K562 (cell line): ENCODE measurements at regions not wholly inside any gene's neighbourhood (a gene's known extent, or its start where the extent isn't known, plus 50 kb on each side); places are given as distances from the start of the nearest gene placed in this dataset.

Experiments
- ATAC-seq: fragments of 200-7000 bp; cut with Tn5 transposase; 3 replicates; pipeline ENCODE4 v1.9.1; 2020; ENCODE audit warnings: moderate library complexity
- BruUV-seq: library from RNA; stranded (reverse); fragments of 400-500 nt; replicated peaks from 2 replicates; lab custom pipeline; 2021; lab: Mats Ljungman, UMichigan
- CTCF ChIA-PET: fragments of 300-600 bp; formaldehyde crosslinking; extraction: SDS; loops from one replicate; lab custom pipeline; 2021; ENCODE audit warnings: low intra/inter-chr PET ratio; lab: Yijun Ruan, JAX
- POLR2A ChIA-PET: fragments of 300-600, 350-650 bp; sonication (Branson Sonifier 250); formaldehyde crosslinking; extraction: SDS; loops from one replicate; lab custom pipeline; 2021; ENCODE audit warnings: antibody characterized with exemption, inconsistent platforms; lab: Yijun Ruan, JAX
- DNase-seq, 4 experiments: peaks; one replicate each; pipeline versions ENCODE4 v3.0.0 to v3.0.0-alpha.2; 2011 to 2018; ENCODE audit warnings: low spot score in 3 of 4, mixed read lengths in 3 of 4; ENCODE audit errors: extremely low read depth in 1 of 4
- FAIRE-seq: peaks from 2 replicates; lab custom pipeline; 2011; peaks lifted over from hg19 to GRCh38; lab: Jason Lieb, UNC
- H2AFZ ChIP-seq: 2 replicates; pipeline ENCODE4 v1.6.0; 2011; ENCODE audit warnings: low read depth, low read length, control low read depth, inconsistent platforms
- H3K27ac ChIP-seq: fragments of 200-600 bp; 3 replicates; pipeline ENCODE4 v1.8.0; 2011; ENCODE audit warnings: low read depth, mild to moderate bottlenecking, control low read depth, inconsistent platforms, low read length, moderate library complexity, mixed read lengths; ENCODE audit errors: extremely low read depth
- H3K27me3 ChIP-seq, 2 experiments: fragments of 300-600 bp in 1 of 2; 2 replicates in 1 of 2; 3 replicates in 1 of 2; pipeline versions ENCODE4 v1.6.0 to v1.8.0; 2011; ENCODE audit warnings: inconsistent platforms in 2 of 2, low read length in 2 of 2, mild to moderate bottlenecking in 1 of 2, mixed read lengths in 1 of 2, moderate library complexity in 1 of 2; ENCODE audit not compliant: control insufficient read depth in 2 of 2, insufficient read depth in 2 of 2
- H3K36me3 ChIP-seq: fragments of 300-600 bp; 3 replicates; pipeline ENCODE4 v1.8.0; 2011; ENCODE audit warnings: mild to moderate bottlenecking, low read length, inconsistent platforms; ENCODE audit not compliant: control insufficient read depth, insufficient read depth
- H3K4me1 ChIP-seq, 2 experiments: fragments of 200-600 bp in 1 of 2; replicated peaks in 1 of 2; 2 replicates in 1 of 2; 3 replicates in 1 of 2; pipeline versions ENCODE4 v1.5.1 to v1.8.0; 2011; ENCODE audit warnings: inconsistent platforms in 2 of 2, low read length in 2 of 2, mild to moderate bottlenecking in 1 of 2, mixed read lengths in 1 of 2, moderate library complexity in 1 of 2; ENCODE audit not compliant: control insufficient read depth in 2 of 2, insufficient read depth in 2 of 2
- H3K4me2 ChIP-seq: 2 replicates; pipeline ENCODE4 v1.6.1; 2011; ENCODE audit warnings: low read length, control low read depth, inconsistent platforms, mixed read lengths; ENCODE audit not compliant: insufficient read depth
- H3K4me3 ChIP-seq: fragments of 200-600 bp; sonication (generic), shearing (Covaris generic); 2 replicates; pipeline ENCODE4 v1.5.1; 2016; ENCODE audit warnings: control low read depth, inconsistent platforms
- H3K79me2 ChIP-seq: fragments of 200-600 bp; 3 replicates; pipeline ENCODE4 v1.8.0; 2011; ENCODE audit warnings: low read length, inconsistent platforms; ENCODE audit not compliant: control insufficient read depth, insufficient read depth
- H3K9ac ChIP-seq, 2 experiments: 2 replicates each; pipeline versions ENCODE4 v1.6.0 to v1.6.1; 2011; ENCODE audit warnings: low read depth in 2 of 2, low read length in 2 of 2, control low read depth in 1 of 2, inconsistent platforms in 1 of 2, mild to moderate bottlenecking in 1 of 2, mixed read lengths in 1 of 2; ENCODE audit not compliant: insufficient read depth in 1 of 2
- H3K9me1 ChIP-seq: one replicate; pipeline ENCODE4 v1.6.0; 2011; ENCODE audit warnings: inconsistent platforms, mild to moderate bottlenecking, low read length, moderate library complexity; ENCODE audit not compliant: control insufficient read depth, insufficient read depth
- H3K9me3 ChIP-seq: replicated peaks from 2 replicates; pipeline ENCODE4 v1.5.1; 2011; ENCODE audit warnings: low read depth, low read length, inconsistent platforms; ENCODE audit not compliant: control insufficient read depth, insufficient read depth
- H4K20me1 ChIP-seq: replicated peaks from 2 replicates; pipeline ENCODE4 v1.6.1; 2011; ENCODE audit warnings: low read length, inconsistent platforms, mixed read lengths; ENCODE audit not compliant: control insufficient read depth, insufficient read depth
- ELF1 ChIP-seq: fragments of 200-800 bp; sonication (Bioruptor generic); IDR thresholded peaks from 2 replicates; pipeline ENCODE4 v1.6.1; 2016; ENCODE audit warnings: missing genetic modification characterization, missing compliant biosample characterization
- MNT ChIP-seq, 2 experiments: fragments of 450-650 bp; conservative IDR thresholded peaks; 2 replicates each; pipeline ENCODE4 v1.6.1; 2017; ENCODE audit warnings: mild to moderate bottlenecking in 2 of 2, moderate library complexity in 2 of 2
- POLR3A ChIP-seq: IDR thresholded peaks from 2 replicates; pipeline ENCODE4 v1.6.1; 2011; ENCODE audit warnings: borderline replicate concordance, mild to moderate bottlenecking, moderate library complexity; ENCODE audit not compliant: insufficient read length, insufficient read depth; ENCODE audit errors: extremely low read depth
- PRMT5 ChIP-seq: sonication (generic); formaldehyde crosslinking; IDR thresholded peaks from 2 replicates; pipeline ENCODE4 v1.5.0; 2020; ENCODE audit warnings: missing genetic modification reagents
- SAFB ChIP-seq: fragments of 200-400 bp; formaldehyde crosslinking; IDR thresholded peaks from 2 replicates; pipeline ENCODE4 v1.6.1; 2017; ENCODE audit warnings: low read depth, low read length, borderline replicate concordance
- SPI1 ChIP-seq: IDR thresholded peaks from 2 replicates; pipeline ENCODE4 v1.6.1; 2011; ENCODE audit warnings: low read depth, low read length, control low read depth, borderline replicate concordance
- THAP12 ChIP-seq: fragments of 250-450 bp; sonication (Bioruptor Pico); IDR thresholded peaks from 2 replicates; pipeline ENCODE4 v1.9.0; 2021; ENCODE audit warnings: mild to moderate bottlenecking, inconsistent platforms
- ZNF609 ChIP-seq: sonication (generic); formaldehyde crosslinking; IDR thresholded peaks from 2 replicates; pipeline ENCODE4 v1.8.1; 2023; ENCODE audit warnings: missing genetic modification reagents, mild to moderate bottlenecking, borderline replicate concordance
- ZZZ3 ChIP-seq: fragments of 450-650 bp; IDR thresholded peaks from 2 replicates; pipeline ENCODE4 v1.6.1; 2016; ENCODE audit warnings: antibody characterized with exemption, mild to moderate bottlenecking, moderate library complexity
- WGBS: fragments of 100-300 bp; shearing (Covaris generic); methylation state at CpG from one replicate; pipeline ENCODE4 v1.1.6; 2016; ENCODE audit warnings: low coverage, mixed read lengths; ENCODE audit not compliant: insufficient coverage; ENCODE audit errors: missing lambda C conversion rate; 5-methylcytosine and 5-hydroxymethylcytosine counted together
- in situ Hi-C: fragments of 300-500 bp; cut with MboI; formaldehyde crosslinking; loops from 4 replicates; pipeline ENCODE4 v1.15.0; 2018; ENCODE audit warnings: inconsistent platforms, mixed read lengths
- intact Hi-C: fragments of 100-400 bp; cut with micrococcal nuclease; formaldehyde crosslinking; loops from 2 replicates; pipeline ENCODE4 v1.14.2; 2022

- intact Hi-C loops, result no loop called here
- no peak for FAIRE-seq
- CTCF ChIA-PET, result no interaction called here
Measured at GRCh38 chr17:70947215-70947614, 777.9 kb downstream of the KCNJ2 start.

More at GRCh38 chr17:70947215-70947614, 777.9 kb downstream of the KCNJ2 start:
- no peaks in the 10 kb centered on the region for H4K20me1 ChIP-seq
- H3K9me3 ChIP-seq, result no peaks in the 10 kb centered on the region; the same call in 1 of the 2 replicates
- in situ Hi-C loops, result no loop called here
- H3K4me3 ChIP-seq, result no peak overlapping the region
- no peaks in the 10 kb centered on the region for H3K9me1 ChIP-seq
- H3K79me2 ChIP-seq, result no peaks in the 10 kb centered on the region
- H3K4me2 ChIP-seq, result no peak overlapping the region
- no TSS peak for BruUV-seq
- 0% methylated on average over 2 of the region's 2 CpGs for WGBS
- no peak overlapping the region for H3K27ac ChIP-seq
- no peaks in the 10 kb centered on the region for H3K27me3 ChIP-seq
- no peaks in the 10 kb centered on the region for H3K4me1 ChIP-seq
- no peak overlapping the region for H2AFZ ChIP-seq
- TF ChIP-seq PRMT5 (CRISPR knock-in tag), result no peak
- no peak for TF ChIP-seq POLR3A
- no peak for TF ChIP-seq ZZZ3
- TF ChIP-seq SAFB, result no peak
- no peak for TF ChIP-seq ZNF609 (CRISPR knock-in tag)
- TF ChIP-seq MNT (conservative IDR thresholded peaks at IDR 0.05), result no peak
- no peak for TF ChIP-seq THAP12
- TF ChIP-seq ELF1 (tag), result no peak
- TF ChIP-seq SPI1, result no peak
- TF ChIP-seq, all 486 proteins: peak for 0
- POLR2A ChIA-PET, result no interaction called here
- no peak for ATAC-seq
- Histone ChIP-seq H3K36me3 (no peaks in the 10 kb centered on the region), H3K9ac (no peak overlapping the region)
- DNase-seq, result no peak
